ENCODE measurements at regions not wholly inside any gene's neighbourhood (a gene's known extent, or its start where the extent isn't known, plus 50 kb on each side); places are given as distances from the start of the nearest gene placed in this dataset.
A peak's percentile ranks its signal among the peaks of the same experiment; 100 is the strongest.

DNA sequence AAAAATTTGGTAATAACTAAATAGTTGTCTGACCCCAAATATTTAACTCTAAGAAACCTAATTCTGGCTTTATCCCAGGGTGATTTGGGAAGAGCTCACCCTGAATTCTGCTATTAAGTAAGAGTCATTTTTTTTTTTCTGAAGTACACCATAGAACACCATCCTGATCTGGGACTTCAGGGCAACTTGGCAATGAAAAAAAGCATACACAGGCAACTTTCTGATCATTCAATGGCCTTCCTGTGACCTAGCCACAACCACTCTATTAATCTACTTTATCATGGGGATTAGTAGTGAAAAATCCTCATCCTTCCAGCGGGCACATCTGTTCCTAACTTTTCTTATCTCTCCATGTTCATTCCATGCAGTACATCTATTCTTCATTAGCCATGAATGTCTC is 333.2 kb upstream of the MAD2L1 start (continued):
- TF ChIP-seq, protein P1, sequence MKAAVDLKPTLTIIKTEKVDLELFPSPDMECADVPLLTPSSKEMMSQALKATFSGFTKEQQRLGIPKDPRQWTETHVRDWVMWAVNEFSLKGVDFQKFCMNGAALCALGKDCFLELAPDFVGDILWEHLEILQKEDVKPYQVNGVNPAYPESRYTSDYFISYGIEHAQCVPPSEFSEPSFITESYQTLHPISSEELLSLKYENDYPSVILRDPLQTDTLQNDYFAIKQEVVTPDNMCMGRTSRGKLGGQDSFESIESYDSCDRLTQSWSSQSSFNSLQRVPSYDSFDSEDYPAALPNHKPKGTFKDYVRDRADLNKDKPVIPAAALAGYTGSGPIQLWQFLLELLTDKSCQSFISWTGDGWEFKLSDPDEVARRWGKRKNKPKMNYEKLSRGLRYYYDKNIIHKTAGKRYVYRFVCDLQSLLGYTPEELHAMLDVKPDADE (IDR thresholded peaks at IDR 0.05) = no peak
- TF ChIP-seq JUNB (IDR thresholded peaks at IDR 0.05; ENCODE audit: unreplicated experiment) = no peak
- TF ChIP-seq, protein P2, sequence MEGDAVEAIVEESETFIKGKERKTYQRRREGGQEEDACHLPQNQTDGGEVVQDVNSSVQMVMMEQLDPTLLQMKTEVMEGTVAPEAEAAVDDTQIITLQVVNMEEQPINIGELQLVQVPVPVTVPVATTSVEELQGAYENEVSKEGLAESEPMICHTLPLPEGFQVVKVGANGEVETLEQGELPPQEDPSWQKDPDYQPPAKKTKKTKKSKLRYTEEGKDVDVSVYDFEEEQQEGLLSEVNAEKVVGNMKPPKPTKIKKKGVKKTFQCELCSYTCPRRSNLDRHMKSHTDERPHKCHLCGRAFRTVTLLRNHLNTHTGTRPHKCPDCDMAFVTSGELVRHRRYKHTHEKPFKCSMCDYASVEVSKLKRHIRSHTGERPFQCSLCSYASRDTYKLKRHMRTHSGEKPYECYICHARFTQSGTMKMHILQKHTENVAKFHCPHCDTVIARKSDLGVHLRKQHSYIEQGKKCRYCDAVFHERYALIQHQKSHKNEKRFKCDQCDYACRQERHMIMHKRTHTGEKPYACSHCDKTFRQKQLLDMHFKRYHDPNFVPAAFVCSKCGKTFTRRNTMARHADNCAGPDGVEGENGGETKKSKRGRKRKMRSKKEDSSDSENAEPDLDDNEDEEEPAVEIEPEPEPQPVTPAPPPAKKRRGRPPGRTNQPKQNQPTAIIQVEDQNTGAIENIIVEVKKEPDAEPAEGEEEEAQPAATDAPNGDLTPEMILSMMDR (conservative IDR thresholded peaks at IDR 0.05; ENCODE audit: low read depth in 2 of 2) = no peak
- no peak for TF ChIP-seq STAT1 (IDR thresholded peaks at IDR 0.05; ENCODE audit: unreplicated experiment)

GRCh38 chr4:120395746-120396145 is 329.1 kb upstream of the MAD2L1 start:
- H3K79me2 ChIP-seq (replicated peaks; ENCODE audit: insufficient read depth) = no peaks in the 10 kb centered on the region
- Mint-ChIP-seq H3K27ac (no peak overlapping the region), H3K36me3 (ENCODE audit: low read depth) (no peaks in the 10 kb centered on the region), H3K4me1 (no peaks in the 10 kb centered on the region), H3K27me3 (ENCODE audit: insufficient read depth, low read depth, poor library complexity) (no peaks in the 10 kb centered on the region), H3K9me3 (no peaks in the 10 kb centered on the region), H3K4me3 (no peak overlapping the region)
- H3K27ac ChIP-seq (ENCODE audit: low read depth) = no peak overlapping the region
- TF ChIP-seq ZNF462 (CRISPR knock-in tag; IDR thresholded peaks at IDR 0.05) (no peak), ZNF331 (CRISPR knock-in tag; IDR thresholded peaks at IDR 0.05; ENCODE audit: low read depth) (no peak), POLR2AphosphoS5 (IDR thresholded peaks at IDR 0.05; ENCODE audit: low read depth) (no peak), STAT1 (IDR thresholded peaks at IDR 0.05; ENCODE audit: unreplicated experiment) (no peak), CREB1 (CRISPR knock-in tag; IDR thresholded peaks at IDR 0.05; ENCODE audit: low read depth) (no peak), ZNF114 (CRISPR knock-in tag; IDR thresholded peaks at IDR 0.05) (no peak), EZH2phosphoT487 (IDR thresholded peaks at IDR 0.05; ENCODE audit: unreplicated experiment) (no peak)
- TF ChIP-seq, protein P1 (IDR thresholded peaks at IDR 0.05) = no peak
- H3K27me3 ChIP-seq (ENCODE audit: insufficient read depth) = no peaks in the 10 kb centered on the region
- DNase-seq (ENCODE audit: low spot score) (no peak), ATAC-seq (0 out of 3 replicates have a peak, but pooled peaks have one; percentile 25)
- no peak overlapping the region for H3K4me3 ChIP-seq
- H3K4me1 ChIP-seq (ENCODE audit: insufficient read depth) = no peaks in the 10 kb centered on the region
- H2AFZ ChIP-seq = no peak overlapping the region
- no peaks in the 10 kb centered on the region for H3F3A ChIP-seq (replicated peaks; ENCODE audit: low read depth)
- H3K4me2 ChIP-seq = no peak overlapping the region
- no peaks in the 10 kb centered on the region for H4K20me1 ChIP-seq (replicated peaks; ENCODE audit: insufficient read depth)
- H3K36me3 ChIP-seq (ENCODE audit: insufficient read depth) = no peaks in the 10 kb centered on the region
- H3K9me2 ChIP-seq (ENCODE audit: insufficient read depth) = 0 out of 2 replicates have a peak, but pooled peaks cover 9% of the 10 kb centered on the region
